ENCODE measurements at regions not wholly inside any gene's neighbourhood (a gene's known extent, or its start where the extent isn't known, plus 50 kb on each side); places are given as distances from the start of the nearest gene placed in this dataset.

GRCh38 chr20:2242678-2243077, 53.1 kb upstream of the TGM3 start:
- SMC1A ChIA-PET (ENCODE audit: uncharacterized antibody, unreplicated experiment) = no interaction called here
- in situ Hi-C loops (cut with MboI) = no loop called here
- no peak for FAIRE-seq

More at GRCh38 chr20:2242678-2243077, 53.1 kb upstream of the TGM3 start:
- no peak overlapping the region for H3K4me3 ChIP-seq
- ChIA-PET POLR2A (no interaction called here), CTCF (no interaction called here), RAD21 (ENCODE audit: unreplicated experiment) (no interaction called here)
- ATAC-seq = no peak
- no peak overlapping the region for H3K9ac ChIP-seq (ENCODE audit: control insufficient read depth, insufficient read depth, low read length)
- H3K27me3 ChIP-seq (replicated peaks in 1 of 2; ENCODE audit: control insufficient read depth in 2 of 2, insufficient read depth in 2 of 2, low read length in 1 of 2) = peaks cover 0 to 2% of the 10 kb centered on the region in 2 experiments; a peak in 1 of 4 replicates
- H3K4me1 ChIP-seq (ENCODE audit: control insufficient read depth, insufficient read depth, low read length) = no peaks in the 10 kb centered on the region
- H2AFZ ChIP-seq (ENCODE audit: control insufficient read depth, low read depth, low read length) = no peak overlapping the region
- intact Hi-C loops (cut with micrococcal nuclease; ENCODE audit: unreplicated experiment) = no loop called here
- BruUV-seq (replicated peaks) = no TSS peak
- DNase-seq (ENCODE audit: low read depth, low spot score) = no peak
- H3K36me3 ChIP-seq (ENCODE audit: control insufficient read depth in 2 of 2, insufficient read depth in 2 of 2, low read length in 1 of 2) = no peaks in the 10 kb centered on the region
- WGBS (ENCODE audit: insufficient coverage, insufficient replicate concordance, low lambda C conversion rate, missing lambda C conversion rate) = 13% methylated on average over 2 of the region's 2 CpGs
- H3K27ac ChIP-seq (ENCODE audit: control insufficient read depth, insufficient read depth) = no peak overlapping the region
- no peaks in the 10 kb centered on the region for H4K20me1 ChIP-seq (ENCODE audit: control insufficient read depth, insufficient read depth)
- TF ChIP-seq PRDM15 (CRISPR knock-in tag; IDR thresholded peaks at IDR 0.05) (no peak), SPI1 (IDR thresholded peaks at IDR 0.05; ENCODE audit: borderline replicate concordance, insufficient read depth, low read depth, low read length) (no peak), BCL3 (IDR thresholded peaks at IDR 0.05; ENCODE audit: borderline replicate concordance, insufficient read depth, low read depth, low read length, poor library complexity, severe bottlenecking) (no peak), USF2 (IDR thresholded peaks at IDR 0.05; ENCODE audit: borderline replicate concordance, low read depth, low read length) (no peak), BMI1 (IDR thresholded peaks at IDR 0.05; ENCODE audit: borderline replicate concordance) (no peak), NKRF (conservative IDR thresholded peaks at IDR 0.05) (no peak), RAD21 (IDR thresholded peaks at IDR 0.05; ENCODE audit: insufficient read depth, low read depth, low read length) (no peak), SMAD5 (IDR thresholded peaks at IDR 0.05; ENCODE audit: low read depth) (no peak), ZBTB40 (IDR thresholded peaks at IDR 0.05; ENCODE audit: borderline replicate concordance) (no peak)
- no peak overlapping the region for H3K4me2 ChIP-seq (ENCODE audit: control insufficient read depth, insufficient read depth)
- H3K79me2 ChIP-seq (ENCODE audit: control insufficient read depth, insufficient read depth, low read length) = no peaks in the 10 kb centered on the region
- no peaks in the 10 kb centered on the region for H3K9me3 ChIP-seq (replicated peaks; ENCODE audit: control insufficient read depth, insufficient read depth, low read length)

Measured in GM12878 (cell line).